Panc1 (cell line): ENCODE measurements at regions not wholly inside any gene's neighbourhood (a gene's known extent, or its start where the extent isn't known, plus 50 kb on each side); places are given as distances from the start of the nearest gene placed in this dataset.

Source experiments
- ATAC-seq: fragments of 200-7000 bp; cut with Tn5 transposase; 2 replicates; pipeline ENCODE4 v1.9.1; 2020; ENCODE audit warnings: mild to moderate bottlenecking, moderate library complexity
- BruUV-seq: library from RNA; stranded (reverse); fragments of 400-500 nt; replicated peaks from 2 replicates; lab custom pipeline; 2021; lab: Mats Ljungman, UMichigan
- CTCF ChIA-PET: fragments of 300-600 bp; sonication (Branson Sonifier 250); formaldehyde crosslinking; loops from one replicate; lab custom pipeline; 2022; ENCODE audit warnings: antibody characterized with exemption; lab: Charles Lee
- POLR2A ChIA-PET: fragments of 300-600 bp; sonication (Branson Sonifier 250); formaldehyde crosslinking; loops from one replicate; lab custom pipeline; 2022; ENCODE audit warnings: antibody characterized with exemption; lab: Charles Lee
- DNase-seq: peaks from one replicate; pipeline ENCODE4 v3.0.0-alpha.2; 2010; ENCODE audit warnings: low read depth, low spot score
- H3K27ac ChIP-seq: 2 replicates; pipeline ENCODE4 v1.5.1; 2011; ENCODE audit warnings: mild to moderate bottlenecking, low read length, inconsistent platforms
- H3K27me3 ChIP-seq: fragments of 200-500 bp; sonication (Bioruptor generic); 2 replicates; pipeline ENCODE4 v1.6.0; 2014; ENCODE audit warnings: low read length, inconsistent platforms; ENCODE audit not compliant: control insufficient read depth, insufficient read depth
- H3K36me3 ChIP-seq: fragments of 200-500 bp; sonication (Bioruptor generic); 2 replicates; pipeline ENCODE4 v1.5.1; 2014; ENCODE audit warnings: inconsistent platforms, mild to moderate bottlenecking, low read length, moderate library complexity; ENCODE audit not compliant: control insufficient read depth, insufficient read depth
- H3K4me1 ChIP-seq: 2 replicates; pipeline ENCODE4 v1.5.1; 2011; ENCODE audit warnings: inconsistent platforms, mild to moderate bottlenecking, low read length, moderate library complexity; ENCODE audit not compliant: control insufficient read depth, insufficient read depth
- H3K4me3 ChIP-seq, 2 experiments: 2 replicates each; pipeline ENCODE4 v1.5.1; 2011 to 2012; ENCODE audit warnings: low read depth in 2 of 2, low read length in 2 of 2, mild to moderate bottlenecking in 2 of 2, inconsistent platforms in 1 of 2, moderate library complexity in 1 of 2
- H3K9me3 ChIP-seq: fragments of 200-500 bp; sonication (Bioruptor generic); 2 replicates; pipeline ENCODE4 v1.5.1; 2014; ENCODE audit warnings: low read depth, mild to moderate bottlenecking, inconsistent platforms, low read length, moderate library complexity; ENCODE audit not compliant: control insufficient read depth, insufficient read depth
- POLR2AphosphoS5 ChIP-seq: IDR thresholded peaks from 2 replicates; pipeline ENCODE4 v1.6.1; 2012; ENCODE audit warnings: mild to moderate bottlenecking, low read depth, low read length, moderate library complexity
- REST ChIP-seq, 2 experiments: IDR thresholded peaks; 2 replicates each; pipeline ENCODE4 v1.6.1; 2011 to 2012; ENCODE audit warnings: low read depth in 2 of 2, control low read depth in 1 of 2, low read length in 1 of 2, mild to moderate bottlenecking in 1 of 2, moderate library complexity in 1 of 2; ENCODE audit not compliant: insufficient read depth in 1 of 2
- SIN3A ChIP-seq: IDR thresholded peaks from 2 replicates; pipeline ENCODE4 v1.6.1; 2012; ENCODE audit warnings: low read depth, mild to moderate bottlenecking, low read length, moderate library complexity, borderline replicate concordance; ENCODE audit not compliant: insufficient read depth
- TCF7L2 ChIP-seq: IDR thresholded peaks from 2 replicates; pipeline ENCODE4 v1.6.1; 2011; ENCODE audit warnings: mild to moderate bottlenecking, low read depth, low read length, inconsistent platforms
- in situ Hi-C: cut with HindIII; loops from 2 replicates; pipeline ENCODE4 v1.10.0; 2016; ENCODE audit warnings: low sequenced_read_pairs, low pct_unique_long_range_greater_than_20kb
- intact Hi-C: fragments of 100-400 bp; cut with micrococcal nuclease; formaldehyde crosslinking; loops from one replicate; pipeline ENCODE4 v1.10.0; 2022; ENCODE audit not compliant: unreplicated experiment
- TF ChIP-seq, protein P1 (sequence below): fragments of 450-650 bp; IDR thresholded peaks from 2 replicates; pipeline ENCODE4 v1.5.1; 2017; ENCODE audit warnings: mild to moderate bottlenecking

DNA sequence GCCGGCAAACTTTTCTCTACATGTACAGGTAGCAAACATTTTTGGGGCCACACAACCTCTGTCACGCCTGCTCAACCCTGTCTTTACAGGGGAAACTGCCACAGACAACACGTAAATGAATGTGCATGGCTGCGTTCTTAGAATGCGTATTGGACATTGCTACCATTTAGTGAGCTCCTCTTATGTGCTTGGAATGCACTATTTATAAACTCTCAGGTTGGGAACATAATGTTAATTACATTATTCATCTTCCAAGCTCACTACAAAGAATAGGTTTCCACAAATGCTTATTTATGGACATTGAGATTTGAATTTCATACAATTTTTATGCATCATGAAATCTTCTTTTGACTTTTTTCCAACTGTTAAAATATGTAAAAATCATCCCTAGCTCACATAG is 92.0 kb upstream of the RPS6KA2 start:
- intact Hi-C loops (no loop called here), in situ Hi-C loops (no loop called here)
- Histone ChIP-seq H3K27ac (no peak overlapping the region), H3K27me3 (peaks cover 4% of the 10 kb centered on the region; the same call in 1 of the 2 replicates), H3K9me3 (no peaks in the 10 kb centered on the region), H3K36me3 (no peaks in the 10 kb centered on the region), H3K4me3 (no peak overlapping the region), H3K4me1 (no peaks in the 10 kb centered on the region)
- ATAC-seq (no peak), DNase-seq (no peak)
- CTCF ChIA-PET: no interaction called here
- POLR2A ChIA-PET: no interaction called here
- BruUV-seq: no TSS peak
- TF ChIP-seq REST (IDR thresholded peaks at IDR 0.05; ENCODE audit: insufficient read depth in 1 of 2, low read depth in 2 of 2, low read length in 1 of 2): no peak
- no peak for TF ChIP-seq TCF7L2
- TF ChIP-seq, protein P1, sequence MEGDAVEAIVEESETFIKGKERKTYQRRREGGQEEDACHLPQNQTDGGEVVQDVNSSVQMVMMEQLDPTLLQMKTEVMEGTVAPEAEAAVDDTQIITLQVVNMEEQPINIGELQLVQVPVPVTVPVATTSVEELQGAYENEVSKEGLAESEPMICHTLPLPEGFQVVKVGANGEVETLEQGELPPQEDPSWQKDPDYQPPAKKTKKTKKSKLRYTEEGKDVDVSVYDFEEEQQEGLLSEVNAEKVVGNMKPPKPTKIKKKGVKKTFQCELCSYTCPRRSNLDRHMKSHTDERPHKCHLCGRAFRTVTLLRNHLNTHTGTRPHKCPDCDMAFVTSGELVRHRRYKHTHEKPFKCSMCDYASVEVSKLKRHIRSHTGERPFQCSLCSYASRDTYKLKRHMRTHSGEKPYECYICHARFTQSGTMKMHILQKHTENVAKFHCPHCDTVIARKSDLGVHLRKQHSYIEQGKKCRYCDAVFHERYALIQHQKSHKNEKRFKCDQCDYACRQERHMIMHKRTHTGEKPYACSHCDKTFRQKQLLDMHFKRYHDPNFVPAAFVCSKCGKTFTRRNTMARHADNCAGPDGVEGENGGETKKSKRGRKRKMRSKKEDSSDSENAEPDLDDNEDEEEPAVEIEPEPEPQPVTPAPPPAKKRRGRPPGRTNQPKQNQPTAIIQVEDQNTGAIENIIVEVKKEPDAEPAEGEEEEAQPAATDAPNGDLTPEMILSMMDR: no peak
- TF ChIP-seq SIN3A: no peak
- no peak for TF ChIP-seq POLR2AphosphoS5

GRCh38 chr6:166718516-166718915 is 91.5 kb upstream of the RPS6KA2 start:
- DNase-seq (no peak), ATAC-seq (no peak)
- CTCF ChIA-PET: no interaction called here
- in situ Hi-C loops: no loop called here
- no peak for TF ChIP-seq SIN3A
- TF ChIP-seq REST (IDR thresholded peaks at IDR 0.05; ENCODE audit: insufficient read depth in 1 of 2, low read depth in 2 of 2, low read length in 1 of 2): no peak
- TF ChIP-seq POLR2AphosphoS5: no peak
- TF ChIP-seq, protein P1: no peak
- no peak for TF ChIP-seq TCF7L2
- no peaks in the 10 kb centered on the region for H3K36me3 ChIP-seq
- H3K27me3 ChIP-seq: peaks cover 4% of the 10 kb centered on the region; the same call in 1 of the 2 replicates
- no peaks in the 10 kb centered on the region for H3K9me3 ChIP-seq
- POLR2A ChIA-PET: no interaction called here
- BruUV-seq: no TSS peak
- intact Hi-C loops: no loop called here
- no peaks in the 10 kb centered on the region for H3K4me1 ChIP-seq
- H3K27ac ChIP-seq: no peak overlapping the region
- no peak overlapping the region for H3K4me3 ChIP-seq
